Activated naive CD8-positive, alpha-beta T cell treated with anti-CD3 and anti-CD28 coated beads, Interleukin-2, amount 10 ng/mL, durations not matched to agents 7 days and 5 days (primary cell): ENCODE measurements at regions not wholly inside any gene's neighbourhood (a gene's known extent, or its start where the extent isn't known, plus 50 kb on each side); places are given as distances from the start of the nearest gene placed in this dataset.

Experiments
- ATAC-seq: fragments of 150-1000 bp; cut with Tn5 transposase; one replicate; pipeline ENCODE4 v1.10.0; 2021; ENCODE audit warnings: low read depth, moderate library complexity
- POLR2A ChIA-PET: fragments of 350-600 bp; sonication (Branson Sonifier 250); formaldehyde crosslinking; loops from one replicate; lab custom pipeline; 2021; ENCODE audit warnings: antibody characterized with exemption; lab: Charles Lee
- DNase-seq: peaks from one replicate; pipeline ENCODE4 v3.0.0; 2021
- H3K27ac Mint-ChIP-seq: one replicate; pipeline ENCODE4 v1.8.0; 2022; ENCODE audit warnings: mild to moderate bottlenecking, mixed read lengths
- H3K27me3 Mint-ChIP-seq: one replicate; pipeline ENCODE4 v1.8.0; 2022; ENCODE audit warnings: mild to moderate bottlenecking, moderate library complexity, mixed read lengths
- H3K36me3 Mint-ChIP-seq: one replicate; pipeline ENCODE4 v1.8.0; 2021; ENCODE audit warnings: mild to moderate bottlenecking, mixed read lengths
- H3K4me1 Mint-ChIP-seq: one replicate; pipeline ENCODE4 v1.8.0; 2021; ENCODE audit warnings: mixed read lengths
- H3K4me3 Mint-ChIP-seq: one replicate; pipeline ENCODE4 v1.8.0; 2022; ENCODE audit warnings: mild to moderate bottlenecking, moderate library complexity, mixed read lengths
- H3K9me3 Mint-ChIP-seq: one replicate; pipeline ENCODE4 v1.8.0; 2021; ENCODE audit warnings: mixed read lengths

- ATAC-seq (no peak), DNase-seq (no peak)
- Mint-ChIP-seq H3K4me3 (no peak overlapping the region), H3K27me3 (no peaks in the 10 kb centered on the region), H3K9me3 (peaks cover 6% of the 10 kb centered on the region), H3K36me3 (no peaks in the 10 kb centered on the region), H3K4me1 (no peaks in the 10 kb centered on the region), H3K27ac (no peak overlapping the region)
- POLR2A ChIA-PET, result no interaction called here
Observed at GRCh38 chr13:34085204-34085603, 267.3 kb downstream of the RFC3 start.

GRCh38 chr13:34086281-34086680 lies 268.3 kb downstream of the RFC3 start:
- Mint-ChIP-seq H3K4me1 (no peaks in the 10 kb centered on the region), H3K27me3 (no peaks in the 10 kb centered on the region), H3K36me3 (no peaks in the 10 kb centered on the region), H3K9me3 (peaks cover 6% of the 10 kb centered on the region), H3K4me3 (no peak overlapping the region), H3K27ac (no peak overlapping the region)
- POLR2A ChIA-PET, result no interaction called here
- DNase-seq, result no peak
- ATAC-seq, result no peak

- peaks cover 6% of the 10 kb centered on the region for H3K9me3 Mint-ChIP-seq
- no peak for ATAC-seq
- H3K27me3 Mint-ChIP-seq, result no peaks in the 10 kb centered on the region
- H3K36me3 Mint-ChIP-seq, result no peaks in the 10 kb centered on the region
- no peak overlapping the region for H3K4me3 Mint-ChIP-seq
- POLR2A ChIA-PET, result no interaction called here
- DNase-seq, result no peak
- H3K4me1 Mint-ChIP-seq, result no peaks in the 10 kb centered on the region
- no peak overlapping the region for H3K27ac Mint-ChIP-seq
Observed at GRCh38 chr13:34087791-34088190, 269.8 kb downstream of the RFC3 start.

- Mint-ChIP-seq H3K9me3 (peaks cover 2% of the 10 kb centered on the region), H3K27ac (no peak overlapping the region), H3K4me3 (no peak overlapping the region), H3K27me3 (no peaks in the 10 kb centered on the region), H3K4me1 (no peaks in the 10 kb centered on the region), H3K36me3 (no peaks in the 10 kb centered on the region)
- DNase-seq (no peak), ATAC-seq (no peak)
- POLR2A ChIA-PET, result no interaction called here
Observed at GRCh38 chr13:34103854-34104253, 285.9 kb downstream of the RFC3 start.

- ATAC-seq, result no peak
- Mint-ChIP-seq H3K27me3 (no peaks in the 10 kb centered on the region), H3K36me3 (no peaks in the 10 kb centered on the region), H3K9me3 (peaks cover 2% of the 10 kb centered on the region), H3K4me3 (no peak overlapping the region), H3K27ac (no peak overlapping the region), H3K4me1 (no peaks in the 10 kb centered on the region)
- POLR2A ChIA-PET, result no interaction called here
- no peak for DNase-seq
Observed at GRCh38 chr13:34104853-34105252, 286.9 kb downstream of the RFC3 start.

GRCh38 chr13:34107806-34108205 lies 289.9 kb downstream of the RFC3 start:
- Mint-ChIP-seq H3K4me3 (no peak overlapping the region), H3K27me3 (no peaks in the 10 kb centered on the region), H3K36me3 (no peaks in the 10 kb centered on the region), H3K4me1 (no peaks in the 10 kb centered on the region), H3K9me3 (peaks cover 2% of the 10 kb centered on the region), H3K27ac (no peak overlapping the region)
- POLR2A ChIA-PET, result no interaction called here
- ATAC-seq (no peak), DNase-seq (no peak)

GRCh38 chr13:34108410-34108809 lies 290.5 kb downstream of the RFC3 start:
- H3K4me1 Mint-ChIP-seq, result no peaks in the 10 kb centered on the region

GRCh38 chr13:34114581-34114980 lies 296.6 kb downstream of the RFC3 start:
- no peaks in the 10 kb centered on the region for H3K36me3 Mint-ChIP-seq
- H3K4me1 Mint-ChIP-seq, result no peaks in the 10 kb centered on the region
- H3K27ac Mint-ChIP-seq, result no peak overlapping the region
- no peak for DNase-seq
- ATAC-seq, result no peak
- no peak overlapping the region for H3K4me3 Mint-ChIP-seq
- POLR2A ChIA-PET, result no interaction called here
- no peaks in the 10 kb centered on the region for H3K27me3 Mint-ChIP-seq
- peaks cover 5% of the 10 kb centered on the region for H3K9me3 Mint-ChIP-seq

More at GRCh38 chr13:34108410-34108809, 290.5 kb downstream of the RFC3 start:
- no peaks in the 10 kb centered on the region for H3K27me3 Mint-ChIP-seq
- POLR2A ChIA-PET, result no interaction called here
- no peak overlapping the region for H3K4me3 Mint-ChIP-seq
- H3K27ac Mint-ChIP-seq, result no peak overlapping the region
- DNase-seq (no peak), ATAC-seq (no peak)
- H3K36me3 Mint-ChIP-seq, result no peaks in the 10 kb centered on the region
- H3K9me3 Mint-ChIP-seq, result peaks cover 2% of the 10 kb centered on the region

GRCh38 chr13:34116651-34117050 lies 298.7 kb downstream of the RFC3 start:
- POLR2A ChIA-PET, result no interaction called here
- H3K27ac Mint-ChIP-seq, result no peak overlapping the region

GRCh38 chr13:34124666-34125306 lies 306.8 kb downstream of the RFC3 start:
- POLR2A ChIA-PET, result no interaction called here
- Mint-ChIP-seq H3K9me3 (peaks cover 2% of the 10 kb centered on the region), H3K4me1 (no peaks in the 10 kb centered on the region), H3K27ac (no peak overlapping the region), H3K27me3 (peaks cover 4% of the 10 kb centered on the region), H3K36me3 (no peaks in the 10 kb centered on the region), H3K4me3 (no peak overlapping the region)
- ATAC-seq (no peak), DNase-seq (no peak)

More at GRCh38 chr13:34116651-34117050, 298.7 kb downstream of the RFC3 start:
- H3K27me3 Mint-ChIP-seq, result peaks cover 4% of the 10 kb centered on the region
- no peak for ATAC-seq
- H3K9me3 Mint-ChIP-seq, result peaks cover 7% of the 10 kb centered on the region
- DNase-seq, result no peak
- no peak overlapping the region for H3K4me3 Mint-ChIP-seq
- no peaks in the 10 kb centered on the region for H3K36me3 Mint-ChIP-seq
- no peaks in the 10 kb centered on the region for H3K4me1 Mint-ChIP-seq

GRCh38 chr13:34127523-34127922 lies 309.6 kb downstream of the RFC3 start:
- H3K27me3 Mint-ChIP-seq, result no peaks in the 10 kb centered on the region
- H3K27ac Mint-ChIP-seq, result no peak overlapping the region
- no peaks in the 10 kb centered on the region for H3K36me3 Mint-ChIP-seq
- ATAC-seq (no peak), DNase-seq (no peak)
- POLR2A ChIA-PET, result no interaction called here
- no peaks in the 10 kb centered on the region for H3K9me3 Mint-ChIP-seq
- no peaks in the 10 kb centered on the region for H3K4me1 Mint-ChIP-seq
- no peak overlapping the region for H3K4me3 Mint-ChIP-seq

- H3K27ac Mint-ChIP-seq, result no peak overlapping the region
- no peaks in the 10 kb centered on the region for H3K36me3 Mint-ChIP-seq
- H3K4me3 Mint-ChIP-seq, result no peak overlapping the region
- no peaks in the 10 kb centered on the region for H3K4me1 Mint-ChIP-seq
- H3K9me3 Mint-ChIP-seq, result no peaks in the 10 kb centered on the region
- ATAC-seq (no peak), DNase-seq (no peak)
- POLR2A ChIA-PET, result no interaction called here
- H3K27me3 Mint-ChIP-seq, result no peaks in the 10 kb centered on the region
Observed at GRCh38 chr13:34128661-34129060, 310.7 kb downstream of the RFC3 start.

- Mint-ChIP-seq H3K27me3 (no peaks in the 10 kb centered on the region), H3K36me3 (no peaks in the 10 kb centered on the region), H3K4me3 (no peak overlapping the region), H3K4me1 (no peaks in the 10 kb centered on the region), H3K9me3 (no peaks in the 10 kb centered on the region), H3K27ac (no peak overlapping the region)
- ATAC-seq (no peak), DNase-seq (no peak)
- POLR2A ChIA-PET, result no interaction called here
Observed at GRCh38 chr13:34129436-34129835, 311.5 kb downstream of the RFC3 start.

GRCh38 chr13:34137200-34137599 lies 319.3 kb downstream of the RFC3 start:
- POLR2A ChIA-PET, result no interaction called here
- DNase-seq (no peak), ATAC-seq (no peak)
- Mint-ChIP-seq H3K4me1 (no peaks in the 10 kb centered on the region), H3K27me3 (no peaks in the 10 kb centered on the region), H3K4me3 (no peak overlapping the region), H3K9me3 (peaks cover 5% of the 10 kb centered on the region), H3K27ac (no peak overlapping the region), H3K36me3 (no peaks in the 10 kb centered on the region)
